A549 (cell line): ENCODE measurements at regions not wholly inside any gene's neighbourhood (a gene's known extent, or its start where the extent isn't known, plus 50 kb on each side); places are given as distances from the start of the nearest gene placed in this dataset.

Source experiments
- ATAC-seq, 2 experiments: fragments of 200-7000 bp in 1 of 2; fragments of >200 bp in 1 of 2; cut with Nextera tagmentation in 1 of 2; cut with Tn5 transposase in 1 of 2; 3 replicates each; pipeline versions ENCODE4 v1.8.0 to v1.9.1; 2018 to 2020; ENCODE audit warnings: mild to moderate bottlenecking in 1 of 2, moderate library complexity in 1 of 2
- CTCF ChIA-PET: fragments of 300-600 bp; sonication (Branson Sonifier 250); formaldehyde crosslinking; extraction: SDS; loops from one replicate; lab custom pipeline; 2021; ENCODE audit warnings: antibody characterized with exemption, inconsistent platforms; lab: Yijun Ruan, JAX
- POLR2A ChIA-PET: fragments of 350-600 bp; formaldehyde crosslinking; extraction: SDS; loops from one replicate; lab custom pipeline; 2021; ENCODE audit warnings: antibody characterized with exemption, inconsistent platforms; lab: Yijun Ruan, JAX
- DNase-seq, 2 experiments: peaks; one replicate each; pipeline versions ENCODE4 v3.0.0 to v3.0.0-alpha.2; 2011 to 2016; ENCODE audit warnings: low read depth in 1 of 2, low spot score in 1 of 2
- FAIRE-seq: peaks from 2 replicates; lab custom pipeline; 2011; peaks lifted over from hg19 to GRCh38; lab: Jason Lieb, UNC
- H3K27ac ChIP-seq, 2 experiments: fragments of >200 bp; sonication (Bioruptor Twin); formaldehyde crosslinking; 3 replicates each; pipeline ENCODE4 v1.5.1; 2016 to 2017
- H3K4me1 ChIP-seq: fragments of >200 bp; sonication (Bioruptor Twin); formaldehyde crosslinking; 3 replicates; pipeline ENCODE4 v1.6.1; 2016
- H3K4me2 ChIP-seq: fragments of >200 bp; sonication (Bioruptor Twin); formaldehyde crosslinking; 3 replicates; pipeline ENCODE4 v1.6.1; 2016
- H3K4me3 ChIP-seq: fragments of >200 bp; sonication (Bioruptor Twin); formaldehyde crosslinking; 3 replicates; pipeline ENCODE4 v1.5.1; 2016
- H3K9me3 ChIP-seq: fragments of >200 bp; sonication (Bioruptor Twin); formaldehyde crosslinking; 3 replicates; pipeline ENCODE4 v1.6.1; 2016
- BCL3 ChIP-seq: fragments of >200 bp; sonication (Bioruptor Twin); formaldehyde crosslinking; IDR thresholded peaks from 3 replicates; pipeline ENCODE4 v1.6.1; 2016
- CBX8 ChIP-seq: fragments of 200-600 bp; sonication (generic); IDR thresholded peaks from 2 replicates; pipeline ENCODE4 v1.6.1; 2016
- CEBPB ChIP-seq, 2 experiments: fragments of >200 bp in 1 of 2; sonication (Bioruptor Twin) in 1 of 2; formaldehyde crosslinking in 1 of 2; IDR thresholded peaks; 2 replicates each; pipeline ENCODE4 v1.6.1; 2012 to 2016
- CHD2 ChIP-seq: fragments of 150-350 bp; IDR thresholded peaks from 2 replicates; pipeline ENCODE4 v1.6.1; 2014; ENCODE audit warnings: low read length; ENCODE audit not compliant: partially characterized antibody
- CHD4 ChIP-seq: fragments of 200-600 bp; sonication (generic); IDR thresholded peaks from 2 replicates; pipeline ENCODE4 v1.6.1; 2016; ENCODE audit warnings: antibody characterized with exemption, mild to moderate bottlenecking, borderline replicate concordance
- EP300 ChIP-seq, 2 experiments: fragments of >200 bp; sonication (Bioruptor Twin); formaldehyde crosslinking; IDR thresholded peaks; 2 replicates in 1 of 2; 3 replicates in 1 of 2; pipeline ENCODE4 v1.6.1; 2016 to 2017
- FOSB ChIP-seq: fragments of 250-450 bp; sonication (Bioruptor Pico); IDR thresholded peaks from 2 replicates; pipeline ENCODE4 v1.5.0; 2020; ENCODE audit warnings: mild to moderate bottlenecking, moderate library complexity
- FOSL2 ChIP-seq, 2 experiments: fragments of 450-650 bp in 1 of 2; fragments of >200 bp in 1 of 2; sonication (Bioruptor Twin) in 1 of 2; formaldehyde crosslinking; IDR thresholded peaks; 2 replicates each; pipeline versions ENCODE4 v1.5.0 to v1.6.1; 2016 to 2020; ENCODE audit warnings: mild to moderate bottlenecking in 1 of 2, moderate library complexity in 1 of 2
- GATA3 ChIP-seq: IDR thresholded peaks from 2 replicates; pipeline ENCODE4 v1.6.1; 2012; ENCODE audit warnings: borderline replicate concordance
- HOXB13 ChIP-seq: fragments of 250-450 bp; sonication (Bioruptor Pico); IDR thresholded peaks from 2 replicates; pipeline ENCODE4 v1.5.0; 2020; ENCODE audit warnings: low read depth, mild to moderate bottlenecking, moderate library complexity
- JUN ChIP-seq, 2 experiments: fragments of >200 bp; sonication (Bioruptor Twin); formaldehyde crosslinking; IDR thresholded peaks; 2 replicates in 1 of 2; 3 replicates in 1 of 2; pipeline ENCODE4 v1.6.1; 2016 to 2017
- JUNB ChIP-seq: fragments of >200 bp; sonication (Bioruptor Twin); formaldehyde crosslinking; IDR thresholded peaks from 2 replicates; pipeline ENCODE4 v1.6.1; 2016
- KDM1A ChIP-seq: fragments of 200-600 bp; sonication (generic); IDR thresholded peaks from 2 replicates; pipeline ENCODE4 v1.6.1; 2016; ENCODE audit warnings: low read depth, mild to moderate bottlenecking
- KDM5A ChIP-seq: fragments of 200-600 bp; sonication (generic); IDR thresholded peaks from 2 replicates; pipeline ENCODE4 v1.6.1; 2016; ENCODE audit warnings: antibody characterized with exemption, mild to moderate bottlenecking
- MAZ ChIP-seq: fragments of 150-350 bp; IDR thresholded peaks from 2 replicates; pipeline ENCODE4 v1.6.1; 2014; ENCODE audit warnings: antibody characterized with exemption, low read depth, low read length, borderline replicate concordance
- MYC ChIP-seq: IDR thresholded peaks from 2 replicates; pipeline ENCODE4 v1.6.1; 2012; ENCODE audit warnings: mild to moderate bottlenecking, inconsistent platforms, low read length, improper control_type of control experiment, borderline replicate concordance
- NPAS2 ChIP-seq: fragments of 250-450 bp; sonication (Bioruptor Pico); IDR thresholded peaks from 2 replicates; pipeline ENCODE4 v1.8.0; 2022; ENCODE audit warnings: mild to moderate bottlenecking, moderate library complexity, borderline replicate concordance
- NR3C1 ChIP-seq: fragments of >200 bp; sonication (Bioruptor Twin); formaldehyde crosslinking; IDR thresholded peaks from 3 replicates; pipeline ENCODE4 v1.6.1; 2017
- PBX3 ChIP-seq: IDR thresholded peaks from 2 replicates; pipeline ENCODE4 v1.6.1; 2012
- RAD21 ChIP-seq, 2 experiments: fragments of >200 bp in 1 of 2; sonication (Bioruptor Twin) in 1 of 2; formaldehyde crosslinking in 1 of 2; IDR thresholded peaks in 1 of 2; conservative IDR thresholded peaks in 1 of 2; 2 replicates in 1 of 2; 3 replicates in 1 of 2; pipeline ENCODE4 v1.6.1; 2012 to 2018; ENCODE audit warnings: inconsistent platforms in 1 of 2
- RARB ChIP-seq: fragments of 250-450 bp; sonication (Bioruptor Pico); IDR thresholded peaks from 2 replicates; pipeline ENCODE4 v1.8.0; 2021; ENCODE audit warnings: mild to moderate bottlenecking, moderate library complexity
- REST ChIP-seq: fragments of 200-600 bp; sonication (generic); IDR thresholded peaks from 2 replicates; pipeline ENCODE4 v1.6.1; 2016; ENCODE audit warnings: antibody characterized with exemption, mild to moderate bottlenecking, moderate library complexity
- RNF2 ChIP-seq: fragments of 200-600 bp; sonication (generic); IDR thresholded peaks from 2 replicates; pipeline ENCODE4 v1.6.1; 2016; ENCODE audit warnings: low read depth, mild to moderate bottlenecking, antibody characterized with exemption, moderate library complexity, borderline replicate concordance
- SMC3 ChIP-seq: fragments of >200 bp; sonication (Bioruptor Twin); formaldehyde crosslinking; IDR thresholded peaks from 3 replicates; pipeline ENCODE4 v1.6.1; 2018; ENCODE audit warnings: inconsistent platforms
- ZFP36 ChIP-seq: fragments of 450-650 bp; IDR thresholded peaks from 2 replicates; pipeline ENCODE4 v1.6.1; 2014; ENCODE audit warnings: borderline replicate concordance; ENCODE audit not compliant: partially characterized antibody
- ZSCAN20 ChIP-seq: fragments of 250-450 bp; sonication (Bioruptor Pico); IDR thresholded peaks from 2 replicates; pipeline ENCODE4 v1.8.0; 2022; ENCODE audit warnings: mild to moderate bottlenecking, moderate library complexity
- WGBS: methylation state at CpG from one replicate; pipeline ENCODE4 v1.1.6; 2017; ENCODE audit errors: missing lambda C conversion rate; 5-methylcytosine and 5-hydroxymethylcytosine counted together
- TF ChIP-seq, protein P1 (sequence below): fragments of 250-450 bp; sonication (Bioruptor Pico); IDR thresholded peaks from 2 replicates; pipeline ENCODE4 v1.5.0; 2021; ENCODE audit warnings: mild to moderate bottlenecking, moderate library complexity, borderline replicate concordance
- TF ChIP-seq, protein P2 (sequence below): IDR thresholded peaks from 2 replicates; pipeline ENCODE4 v1.6.1; 2012; ENCODE audit warnings: low read depth, borderline replicate concordance

DNA sequence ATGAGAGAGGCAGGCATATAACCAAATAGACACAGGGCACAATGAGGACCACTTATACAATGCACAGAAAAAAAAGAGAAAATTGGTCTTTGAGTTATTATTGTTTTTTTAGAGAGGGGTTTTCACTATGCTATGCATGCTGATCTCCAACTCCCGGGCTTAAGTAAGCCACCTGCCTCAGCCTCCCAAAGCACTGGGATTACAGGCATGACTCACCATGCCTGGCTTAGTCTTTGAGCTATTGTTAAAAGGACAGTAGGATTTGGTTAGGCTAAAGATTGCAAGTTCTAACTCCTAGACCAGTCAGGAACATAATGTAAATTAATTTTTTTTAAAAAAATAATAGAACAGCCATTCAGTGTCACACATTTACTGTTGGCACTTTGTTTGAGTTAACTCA, 340.1 kb downstream of the GPAT3 start:
- FAIRE-seq (no peak), ATAC-seq (no peak), DNase-seq (no peak)
- WGBS: 59% methylated on average over 1 of the region's 1 CpG
- H3K4me1 ChIP-seq: no peaks in the 10 kb centered on the region
- TF ChIP-seq PBX3 (no peak), ZFP36 (no peak), REST (no peak), CHD2 (no peak), GATA3 (no peak), NR3C1 (no peak), NPAS2 (CRISPR knock-in tag) (no peak), EP300 (IDR thresholded peaks at IDR 0.05) (no peak), RARB (CRISPR knock-in tag) (no peak), CEBPB (IDR thresholded peaks at IDR 0.05) (no peak), MAZ (no peak), RNF2 (no peak), FOSL2 (IDR thresholded peaks at IDR 0.05) (no peak), FOSL2 (CRISPR knock-in tag; IDR thresholded peaks at IDR 0.05) (no peak), RAD21 (conservative IDR thresholded peaks at IDR 0.05 in 1 of 2, IDR thresholded peaks at IDR 0.05 in 1 of 2) (no peak), KDM5A (no peak)
- TF ChIP-seq, protein P1, sequence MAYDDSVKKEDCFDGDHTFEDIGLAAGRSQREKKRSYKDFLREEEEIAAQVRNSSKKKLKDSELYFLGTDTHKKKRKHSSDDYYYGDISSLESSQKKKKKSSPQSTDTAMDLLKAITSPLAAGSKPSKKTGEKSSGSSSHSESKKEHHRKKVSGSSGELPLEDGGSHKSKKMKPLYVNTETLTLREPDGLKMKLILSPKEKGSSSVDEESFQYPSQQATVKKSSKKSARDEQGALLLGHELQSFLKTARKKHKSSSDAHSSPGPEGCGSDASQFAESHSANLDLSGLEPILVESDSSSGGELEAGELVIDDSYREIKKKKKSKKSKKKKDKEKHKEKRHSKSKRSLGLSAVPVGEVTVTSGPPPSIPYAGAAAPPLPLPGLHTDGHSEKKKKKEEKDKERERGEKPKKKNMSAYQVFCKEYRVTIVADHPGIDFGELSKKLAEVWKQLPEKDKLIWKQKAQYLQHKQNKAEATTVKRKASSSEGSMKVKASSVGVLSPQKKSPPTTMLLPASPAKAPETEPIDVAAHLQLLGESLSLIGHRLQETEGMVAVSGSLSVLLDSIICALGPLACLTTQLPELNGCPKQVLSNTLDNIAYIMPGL (CRISPR knock-in tag): no peak
- TF ChIP-seq, protein P2, sequence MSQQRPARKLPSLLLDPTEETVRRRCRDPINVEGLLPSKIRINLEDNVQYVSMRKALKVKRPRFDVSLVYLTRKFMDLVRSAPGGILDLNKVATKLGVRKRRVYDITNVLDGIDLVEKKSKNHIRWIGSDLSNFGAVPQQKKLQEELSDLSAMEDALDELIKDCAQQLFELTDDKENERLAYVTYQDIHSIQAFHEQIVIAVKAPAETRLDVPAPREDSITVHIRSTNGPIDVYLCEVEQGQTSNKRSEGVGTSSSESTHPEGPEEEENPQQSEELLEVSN: no peak
- no peaks in the 10 kb centered on the region for H3K9me3 ChIP-seq
- no peak overlapping the region for H3K4me2 ChIP-seq
- no peak overlapping the region for H3K27ac ChIP-seq
- H3K4me3 ChIP-seq: no peak overlapping the region
- ChIA-PET CTCF (no interaction called here), POLR2A (no interaction called here)

DNA sequence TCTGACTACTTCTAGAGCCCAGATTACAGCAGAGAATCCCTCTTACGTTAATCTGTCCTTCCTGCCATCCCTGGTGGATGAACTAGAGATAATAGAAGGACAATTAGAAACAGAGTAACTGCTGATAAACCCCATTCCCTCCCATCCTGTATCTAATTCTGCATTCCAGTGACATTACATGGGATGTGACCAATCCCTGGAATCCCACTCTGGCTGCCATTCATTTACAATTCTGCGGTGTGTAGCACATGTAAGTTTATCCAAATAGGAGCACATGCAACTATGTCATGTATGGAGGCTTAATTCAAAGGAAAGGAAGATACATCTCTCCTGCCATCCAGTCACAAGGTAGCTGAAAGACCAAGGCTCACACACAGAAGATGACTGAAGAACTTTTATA, 339.5 kb downstream of the GPAT3 start:
- no peaks in the 10 kb centered on the region for H3K9me3 ChIP-seq
- H3K4me3 ChIP-seq: no peak overlapping the region
- POLR2A ChIA-PET: no interaction called here
- no peaks in the 10 kb centered on the region for H3K4me1 ChIP-seq
- H3K27ac ChIP-seq: no peak overlapping the region
- no peak for ATAC-seq
- TF ChIP-seq CHD4 (no peak), JUN (IDR thresholded peaks at IDR 0.05) (no peak), KDM1A (no peak), SMC3 (no peak), FOSB (CRISPR knock-in tag) (no peak), NPAS2 (CRISPR knock-in tag) (no peak), MYC (no peak), ZSCAN20 (CRISPR knock-in tag) (no peak), NR3C1 (no peak), JUNB (no peak), HOXB13 (CRISPR knock-in tag) (no peak), PBX3 (no peak), BCL3 (no peak), CBX8 (no peak)
- TF ChIP-seq, protein P2: no peak
- H3K4me2 ChIP-seq: no peak overlapping the region
- CTCF ChIA-PET: no interaction called here
- FAIRE-seq: no peak
- 59% methylated on average over 2 of the region's 2 CpGs for WGBS
- DNase-seq: no peak
